Memory B cell (primary cell): ENCODE measurements at regions not wholly inside any gene's neighbourhood (a gene's known extent, or its start where the extent isn't known, plus 50 kb on each side); places are given as distances from the start of the nearest gene placed in this dataset.

ENCODE experiments used
- ATAC-seq: fragments of 150-1000 bp; cut with Tn5 transposase; 2 replicates; pipeline ENCODE4 v1.10.0; 2021; ENCODE audit warnings: low read depth, mild to moderate bottlenecking, moderate library complexity
- DNase-seq, 2 donors: peaks; one replicate each; pipeline ENCODE4 v3.0.0; 2022; ENCODE audit warnings: low spot score in 2 of 2
- H3K27ac Mint-ChIP-seq: one replicate; pipeline ENCODE4 v1.8.0; 2022; ENCODE audit warnings: mild to moderate bottlenecking, moderate library complexity, mixed read lengths
- H3K27me3 Mint-ChIP-seq: one replicate; pipeline ENCODE4 v1.8.0; 2022; ENCODE audit warnings: mixed read lengths
- H3K36me3 Mint-ChIP-seq: one replicate; pipeline ENCODE4 v1.8.0; 2022; ENCODE audit warnings: mild to moderate bottlenecking, mixed read lengths
- H3K4me1 Mint-ChIP-seq: one replicate; pipeline ENCODE4 v1.8.0; 2022; ENCODE audit warnings: mixed read lengths
- H3K4me3 Mint-ChIP-seq: one replicate; pipeline ENCODE4 v1.8.0; 2022; ENCODE audit warnings: mild to moderate bottlenecking, moderate library complexity, mixed read lengths
- H3K9me3 Mint-ChIP-seq: one replicate; pipeline ENCODE4 v1.8.0; 2022; ENCODE audit warnings: mixed read lengths

- Mint-ChIP-seq H3K4me1 (no peaks in the 10 kb centered on the region), H3K9me3 (peaks cover 2% of the 10 kb centered on the region), H3K36me3 (no peaks in the 10 kb centered on the region), H3K27me3 (peaks cover 2% of the 10 kb centered on the region), H3K27ac (no peak overlapping the region), H3K4me3 (no peak overlapping the region)
- DNase-seq (no peak), ATAC-seq (no peak)
Observed at GRCh38 chr5:61822584-61822983, 483.4 kb upstream of the KIF2A start.

DNA sequence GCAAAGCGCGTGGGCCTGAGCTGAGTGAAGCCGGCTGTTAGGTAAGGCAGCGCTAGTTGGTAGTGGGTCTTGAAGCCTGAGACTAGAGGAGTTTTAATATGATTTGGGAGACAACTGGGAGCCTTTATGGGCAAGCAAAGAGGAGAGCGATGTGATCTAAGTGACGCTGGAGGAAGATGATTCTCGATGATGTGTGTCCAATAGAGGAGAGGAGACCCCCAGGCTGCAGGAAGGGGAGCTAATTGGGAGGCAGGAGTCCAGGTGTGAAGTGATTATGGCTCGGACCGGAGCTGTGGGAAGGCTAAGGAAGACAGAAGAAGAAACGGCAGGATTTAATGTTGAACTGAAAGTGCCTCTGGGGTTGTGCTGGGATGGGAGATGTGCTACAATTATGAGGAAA, 482.9 kb upstream of the KIF2A start:
- H3K4me1 Mint-ChIP-seq = no peaks in the 10 kb centered on the region

GRCh38 chr5:61823781-61824180, 482.2 kb upstream of the KIF2A start:
- Mint-ChIP-seq H3K9me3 (peaks cover 2% of the 10 kb centered on the region), H3K4me3 (no peak overlapping the region), H3K4me1 (no peaks in the 10 kb centered on the region), H3K27me3 (peaks cover 2% of the 10 kb centered on the region), H3K36me3 (no peaks in the 10 kb centered on the region), H3K27ac (no peak overlapping the region)
- no peak for DNase-seq
- no peak for ATAC-seq

More for the DNA sequence above, 482.9 kb upstream of the KIF2A start:
- no peak overlapping the region for H3K27ac Mint-ChIP-seq
- H3K36me3 Mint-ChIP-seq = no peaks in the 10 kb centered on the region
- no peak overlapping the region for H3K4me3 Mint-ChIP-seq
- no peak for DNase-seq
- no peak for ATAC-seq
- H3K27me3 Mint-ChIP-seq = peaks cover 2% of the 10 kb centered on the region
- H3K9me3 Mint-ChIP-seq = peaks cover 2% of the 10 kb centered on the region

- Mint-ChIP-seq H3K9me3 (peaks cover under 1% of the 10 kb centered on the region), H3K27me3 (peaks cover 6% of the 10 kb centered on the region), H3K36me3 (no peaks in the 10 kb centered on the region), H3K4me1 (no peaks in the 10 kb centered on the region), H3K4me3 (no peak overlapping the region), H3K27ac (no peak overlapping the region)
- DNase-seq = no peak
- ATAC-seq = no peak
Observed at GRCh38 chr5:61824396-61824795, 481.6 kb upstream of the KIF2A start.

- Mint-ChIP-seq H3K9me3 (no peaks in the 10 kb centered on the region), H3K27ac (no peak overlapping the region), H3K36me3 (no peaks in the 10 kb centered on the region), H3K27me3 (peaks cover 4% of the 10 kb centered on the region), H3K4me1 (no peaks in the 10 kb centered on the region), H3K4me3 (no peak overlapping the region)
- no peak for DNase-seq
- ATAC-seq = no peak
Observed at GRCh38 chr5:61827445-61827975, 478.5 kb upstream of the KIF2A start.

DNA sequence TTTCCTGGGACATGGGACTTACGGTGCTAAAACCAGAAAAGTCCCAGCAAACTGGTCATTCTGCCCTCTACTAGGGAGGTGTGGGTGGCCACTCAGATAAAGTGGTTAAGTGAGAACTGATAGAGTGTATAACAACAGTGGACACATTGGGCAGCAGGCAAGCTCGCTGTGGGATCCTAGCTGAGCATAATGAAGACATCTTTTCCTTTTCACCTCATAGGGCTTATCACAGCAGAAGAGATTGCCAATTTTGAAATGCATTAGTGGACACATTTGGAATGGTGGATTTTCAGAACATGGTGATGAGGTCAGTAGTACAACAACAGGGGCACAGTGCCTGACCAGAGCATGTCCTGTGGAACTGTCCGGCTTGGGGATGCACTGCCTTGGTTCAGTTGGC, 477.1 kb upstream of the KIF2A start:
- no peak for DNase-seq
- H3K4me1 Mint-ChIP-seq = no peaks in the 10 kb centered on the region
- H3K27me3 Mint-ChIP-seq = peaks cover 4% of the 10 kb centered on the region
- no peaks in the 10 kb centered on the region for H3K36me3 Mint-ChIP-seq
- H3K27ac Mint-ChIP-seq = no peak overlapping the region
- no peak overlapping the region for H3K4me3 Mint-ChIP-seq
- no peak for ATAC-seq
- no peaks in the 10 kb centered on the region for H3K9me3 Mint-ChIP-seq

GRCh38 chr5:61831736-61832135, 474.3 kb upstream of the KIF2A start:
- no peaks in the 10 kb centered on the region for H3K4me1 Mint-ChIP-seq
- H3K27ac Mint-ChIP-seq = no peak overlapping the region
- ATAC-seq = no peak

GRCh38 chr5:61837788-61838187, 468.2 kb upstream of the KIF2A start:
- DNase-seq (no peak), ATAC-seq (no peak)
- Mint-ChIP-seq H3K36me3 (no peaks in the 10 kb centered on the region), H3K4me1 (no peaks in the 10 kb centered on the region), H3K4me3 (no peak overlapping the region), H3K27me3 (peaks cover 3% of the 10 kb centered on the region), H3K27ac (no peak overlapping the region), H3K9me3 (no peaks in the 10 kb centered on the region)

More at GRCh38 chr5:61831736-61832135, 474.3 kb upstream of the KIF2A start:
- DNase-seq = no peak
- no peaks in the 10 kb centered on the region for H3K36me3 Mint-ChIP-seq
- no peak overlapping the region for H3K4me3 Mint-ChIP-seq
- H3K9me3 Mint-ChIP-seq = no peaks in the 10 kb centered on the region
- H3K27me3 Mint-ChIP-seq = peaks cover 5% of the 10 kb centered on the region

- no peak overlapping the region for H3K27ac Mint-ChIP-seq
- peaks cover 2% of the 10 kb centered on the region for H3K9me3 Mint-ChIP-seq
- no peak for DNase-seq
- H3K27me3 Mint-ChIP-seq = peaks cover 1% of the 10 kb centered on the region
- H3K36me3 Mint-ChIP-seq = no peaks in the 10 kb centered on the region
- no peaks in the 10 kb centered on the region for H3K4me1 Mint-ChIP-seq
- ATAC-seq = no peak
- no peak overlapping the region for H3K4me3 Mint-ChIP-seq
Observed at GRCh38 chr5:61840361-61840760, 465.6 kb upstream of the KIF2A start.

DNA sequence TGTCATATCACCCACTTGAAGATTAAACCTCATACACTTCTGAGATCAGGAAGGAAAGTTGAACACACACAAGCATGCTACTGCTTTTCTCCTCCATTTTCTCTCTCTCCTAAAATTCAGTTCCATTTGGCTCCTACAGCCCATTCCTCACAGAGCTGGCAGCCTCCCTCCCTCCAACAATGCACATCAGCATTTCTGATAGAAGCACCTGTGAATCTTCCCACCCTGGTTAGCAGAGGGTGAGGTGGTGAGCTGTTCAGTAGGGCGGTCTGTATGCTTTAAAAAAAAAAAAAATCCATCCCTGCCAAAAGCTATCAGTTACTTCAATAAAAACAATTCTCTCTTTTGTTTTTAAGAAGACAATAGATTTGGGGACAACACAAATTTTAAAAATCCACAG, 463.2 kb upstream of the KIF2A start:
- no peak for DNase-seq
- Mint-ChIP-seq H3K4me3 (no peak overlapping the region), H3K9me3 (peaks cover 5% of the 10 kb centered on the region), H3K27ac (no peak overlapping the region), H3K36me3 (no peaks in the 10 kb centered on the region), H3K27me3 (peaks cover 1% of the 10 kb centered on the region), H3K4me1 (no peaks in the 10 kb centered on the region)
- ATAC-seq = no peak

- H3K27me3 Mint-ChIP-seq = no peaks in the 10 kb centered on the region
- no peak overlapping the region for H3K4me3 Mint-ChIP-seq
- H3K27ac Mint-ChIP-seq = no peak overlapping the region
- no peaks in the 10 kb centered on the region for H3K36me3 Mint-ChIP-seq
- H3K9me3 Mint-ChIP-seq = peaks cover 7% of the 10 kb centered on the region
- DNase-seq = no peak
- no peaks in the 10 kb centered on the region for H3K4me1 Mint-ChIP-seq
- no peak for ATAC-seq
Observed at GRCh38 chr5:61850696-61851095, 455.3 kb upstream of the KIF2A start.

DNA sequence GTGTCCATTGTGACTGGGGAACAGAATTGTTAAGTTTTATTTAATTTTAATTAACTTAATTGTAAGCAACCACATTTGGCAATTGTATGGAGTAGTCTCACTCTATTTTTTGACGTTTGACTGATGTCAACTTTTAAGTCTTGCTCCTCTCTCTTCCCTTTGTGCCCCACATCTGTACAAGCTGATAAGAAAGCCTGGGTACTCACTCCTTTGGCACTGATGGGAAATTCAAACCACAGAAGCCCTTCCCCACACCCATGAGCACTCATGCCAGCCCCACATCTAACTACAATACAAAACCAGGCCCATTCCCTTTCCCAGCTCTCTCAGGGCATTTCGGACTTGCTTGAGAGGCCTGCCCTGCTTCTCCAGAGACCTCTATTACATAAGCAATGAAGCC, 451.5 kb upstream of the KIF2A start:
- no peaks in the 10 kb centered on the region for H3K4me1 Mint-ChIP-seq
- no peaks in the 10 kb centered on the region for H3K27me3 Mint-ChIP-seq
- no peak overlapping the region for H3K27ac Mint-ChIP-seq
- no peak for DNase-seq
- H3K36me3 Mint-ChIP-seq = no peaks in the 10 kb centered on the region
- H3K4me3 Mint-ChIP-seq = no peak overlapping the region
- H3K9me3 Mint-ChIP-seq = peaks cover 4% of the 10 kb centered on the region
- ATAC-seq = no peak

- no peaks in the 10 kb centered on the region for H3K27me3 Mint-ChIP-seq
- no peak for ATAC-seq
- DNase-seq = no peak
- H3K36me3 Mint-ChIP-seq = no peaks in the 10 kb centered on the region
- no peak overlapping the region for H3K27ac Mint-ChIP-seq
- peaks cover 2% of the 10 kb centered on the region for H3K9me3 Mint-ChIP-seq
- H3K4me3 Mint-ChIP-seq = no peak overlapping the region
- H3K4me1 Mint-ChIP-seq = no peaks in the 10 kb centered on the region
Observed at GRCh38 chr5:61860978-61861377, 445.0 kb upstream of the KIF2A start.

- ATAC-seq (no peak), DNase-seq (no peak)
- peaks cover 3% of the 10 kb centered on the region for H3K27me3 Mint-ChIP-seq
- H3K4me1 Mint-ChIP-seq = peaks cover 2% of the 10 kb centered on the region
- peaks cover 4% of the 10 kb centered on the region for H3K9me3 Mint-ChIP-seq
- no peak overlapping the region for H3K4me3 Mint-ChIP-seq
- H3K27ac Mint-ChIP-seq = no peak overlapping the region
- H3K36me3 Mint-ChIP-seq = no peaks in the 10 kb centered on the region
Observed at GRCh38 chr5:61866930-61867329, 439.1 kb upstream of the KIF2A start.

GRCh38 chr5:61869333-61869732, 436.7 kb upstream of the KIF2A start:
- peaks cover 3% of the 10 kb centered on the region for H3K27me3 Mint-ChIP-seq
- H3K4me3 Mint-ChIP-seq = no peak overlapping the region
- H3K4me1 Mint-ChIP-seq = peaks cover 2% of the 10 kb centered on the region
- H3K27ac Mint-ChIP-seq = no peak overlapping the region
- ATAC-seq = no peak
- H3K36me3 Mint-ChIP-seq = no peaks in the 10 kb centered on the region
- peaks cover 7% of the 10 kb centered on the region for H3K9me3 Mint-ChIP-seq
- no peak for DNase-seq
